ES-I3 (cell line): ENCODE measurements at regions not wholly inside any gene's neighbourhood (a gene's known extent, or its start where the extent isn't known, plus 50 kb on each side); places are given as distances from the start of the nearest gene placed in this dataset.
"Not testable (repeated sequence)": the region's sequence is repeated elsewhere in the genome, so short reads cannot be mapped to it uniquely, and the experiment has no call there.

Experiments used
- H3K36me3 ChIP-seq: 2 replicates; pipeline ENCODE4 v1.6.1; 2013; ENCODE audit warnings: mild to moderate bottlenecking, low read length, control low read depth, moderate library complexity; ENCODE audit not compliant: insufficient read depth
- H3K4me1 ChIP-seq: 2 replicates; pipeline ENCODE4 v1.6.1; 2013; ENCODE audit warnings: mild to moderate bottlenecking, control low read depth, low read length; ENCODE audit not compliant: insufficient read depth
- H3K9ac ChIP-seq: 2 replicates; pipeline ENCODE4 v1.6.1; 2013; ENCODE audit warnings: low read depth, mild to moderate bottlenecking, low read length, moderate library complexity
- H3K9me3 ChIP-seq: 2 replicates; pipeline ENCODE4 v1.6.1; 2013; ENCODE audit warnings: mild to moderate bottlenecking, low read length, moderate library complexity; ENCODE audit not compliant: control insufficient read depth, insufficient read depth

DNA sequence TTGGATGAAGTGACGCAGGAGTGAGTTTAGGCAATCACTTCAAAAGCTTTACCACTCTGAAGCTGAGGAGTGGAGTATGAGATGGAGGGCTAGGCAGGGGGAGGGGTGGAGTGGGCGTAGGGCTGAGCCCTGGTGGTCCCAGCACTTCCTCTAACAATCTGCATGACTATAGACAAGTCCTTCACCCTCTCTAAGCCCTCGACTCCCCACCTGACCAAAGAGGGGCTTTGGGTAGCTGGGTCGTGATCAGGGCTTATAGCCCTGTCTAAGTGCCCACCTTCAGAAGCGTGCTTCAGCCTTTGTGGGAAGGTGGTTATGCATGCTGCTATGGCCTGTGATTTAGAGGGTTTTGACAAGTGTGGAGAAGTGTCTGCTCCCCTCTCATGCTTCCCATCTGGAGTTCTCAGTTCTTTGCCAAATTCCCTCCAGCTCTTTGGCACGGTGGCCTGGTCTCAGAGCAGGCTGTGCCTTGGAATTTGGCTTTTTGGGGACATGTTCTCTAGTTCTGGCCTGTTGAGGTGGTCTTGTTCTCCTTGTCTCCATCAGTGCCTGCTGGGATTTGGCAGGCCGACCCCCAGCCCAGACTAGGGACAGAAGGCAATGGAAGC is 53.0 kb downstream of the ACTBL2 start:
- no peak overlapping the region for H3K9ac ChIP-seq
- no peaks in the 10 kb centered on the region for H3K36me3 ChIP-seq
- H3K9me3 ChIP-seq = no peaks in the 10 kb centered on the region
- H3K4me1 ChIP-seq = no peaks in the 10 kb centered on the region

DNA sequence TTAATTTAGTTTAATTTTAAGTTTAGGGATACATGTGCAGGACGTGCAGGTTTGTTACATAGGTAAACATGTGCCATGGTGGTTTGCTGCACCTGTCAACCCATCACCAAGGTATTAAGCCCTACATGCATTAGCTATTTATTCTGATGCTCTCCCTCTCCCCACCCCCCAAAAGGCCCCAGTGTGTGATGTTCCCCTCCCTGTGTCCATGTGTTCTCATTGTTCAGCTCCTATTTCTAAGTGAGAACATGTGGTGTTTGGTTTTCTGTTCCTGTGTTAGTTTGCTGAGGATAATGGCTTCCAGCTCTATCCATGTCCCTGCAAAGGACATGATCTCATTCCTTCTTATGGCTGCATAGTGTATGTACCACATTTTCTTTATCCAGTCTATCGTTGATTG is 53.6 kb downstream of the ACTBL2 start:
- not testable (repeated sequence) for H3K9me3 ChIP-seq, H3K36me3 ChIP-seq, H3K9ac ChIP-seq, H3K4me1 ChIP-seq

DNA sequence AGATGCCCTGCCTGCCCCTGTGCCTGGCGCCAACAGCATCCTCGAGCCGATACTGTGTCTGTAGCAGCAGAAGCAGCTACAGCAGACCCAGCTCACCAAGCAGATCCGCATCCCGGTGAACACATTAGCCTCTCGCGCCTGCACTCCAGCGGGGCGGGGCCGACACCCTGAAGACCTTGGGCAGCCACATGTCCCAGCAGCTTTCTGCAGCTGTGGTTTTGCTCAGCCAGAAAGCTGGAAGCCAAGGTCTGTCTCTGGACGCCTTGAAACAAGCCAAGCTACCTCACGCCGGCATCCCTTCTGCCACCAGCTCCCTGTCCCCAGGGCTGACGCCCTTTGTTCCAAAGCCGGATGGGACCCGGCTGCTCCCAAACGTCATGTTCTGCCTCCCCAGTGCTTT is 59.6 kb downstream of the ACTBL2 start:
- Histone ChIP-seq H3K9ac (no peak overlapping the region), H3K36me3 (no peaks in the 10 kb centered on the region), H3K4me1 (no peaks in the 10 kb centered on the region), H3K9me3 (no peaks in the 10 kb centered on the region)

DNA sequence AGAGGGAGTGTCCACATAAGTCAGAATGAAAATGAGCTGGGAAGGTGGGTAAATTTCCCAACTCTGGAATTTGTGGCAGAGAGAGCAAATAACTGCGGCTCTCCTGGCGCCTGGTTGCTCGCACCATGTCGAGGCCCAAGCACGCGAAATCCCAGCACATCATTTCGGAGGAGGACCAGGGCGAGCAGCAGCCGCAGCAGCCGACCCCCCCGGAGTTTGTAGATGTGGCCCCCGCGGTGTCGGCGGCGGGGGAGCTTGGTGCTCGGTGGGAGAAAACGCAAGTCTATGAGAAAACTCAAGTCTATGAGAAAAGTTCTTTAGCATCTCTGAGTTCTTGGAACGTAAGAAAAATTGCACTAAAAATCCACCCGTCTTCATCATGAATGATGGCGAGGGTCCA is 60.3 kb downstream of the ACTBL2 start:
- Histone ChIP-seq H3K36me3 (no peaks in the 10 kb centered on the region), H3K4me1 (no peaks in the 10 kb centered on the region), H3K9me3 (no peaks in the 10 kb centered on the region), H3K9ac (no peak overlapping the region)

DNA sequence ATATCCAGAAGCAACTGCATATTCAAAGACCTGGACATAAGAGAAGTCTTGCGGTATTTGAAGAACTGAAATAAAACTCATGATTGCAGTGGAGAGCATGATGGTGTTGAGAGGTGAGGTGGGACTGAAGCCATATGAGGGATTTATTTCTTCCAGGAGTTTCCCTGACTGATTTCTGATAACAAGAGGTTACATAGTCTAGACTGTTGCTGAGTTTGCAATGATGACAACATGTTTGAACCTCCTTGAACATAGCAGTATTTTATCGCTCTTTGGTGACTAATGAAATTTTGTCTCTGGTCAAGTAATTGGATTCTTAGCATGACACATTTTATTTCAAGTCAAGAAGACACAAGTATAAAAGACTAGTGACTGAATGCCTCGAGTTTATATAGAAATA is 61.8 kb downstream of the ACTBL2 start:
- H3K9ac ChIP-seq = no peak overlapping the region
- H3K9me3 ChIP-seq = no peaks in the 10 kb centered on the region
- 0 out of 2 replicates have a peak, but pooled peaks cover 4% of the 10 kb centered on the region for H3K4me1 ChIP-seq
- H3K36me3 ChIP-seq = no peaks in the 10 kb centered on the region

DNA sequence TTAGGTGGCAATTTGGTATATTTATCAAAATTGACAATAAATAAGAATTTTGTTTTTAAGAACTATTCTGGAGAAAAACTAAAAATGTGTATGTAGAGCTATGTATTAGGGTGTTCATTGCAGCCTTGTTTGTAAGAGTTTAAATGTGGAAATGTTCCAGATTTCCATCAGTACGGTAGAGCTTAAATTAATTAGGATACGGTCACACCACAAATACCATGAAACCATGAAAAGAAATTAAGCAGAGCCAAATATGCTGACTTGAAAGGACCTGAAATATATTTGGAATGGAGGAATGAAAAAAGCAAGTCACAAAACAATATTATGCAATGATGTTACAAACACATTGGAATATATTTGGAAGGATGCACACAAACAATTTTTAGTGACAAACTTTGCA is 64.6 kb downstream of the ACTBL2 start:
- no peaks in the 10 kb centered on the region for H3K36me3 ChIP-seq
- no peaks in the 10 kb centered on the region for H3K9me3 ChIP-seq
- no peak overlapping the region for H3K9ac ChIP-seq
- 0 out of 2 replicates have a peak, but pooled peaks cover 4% of the 10 kb centered on the region for H3K4me1 ChIP-seq

DNA sequence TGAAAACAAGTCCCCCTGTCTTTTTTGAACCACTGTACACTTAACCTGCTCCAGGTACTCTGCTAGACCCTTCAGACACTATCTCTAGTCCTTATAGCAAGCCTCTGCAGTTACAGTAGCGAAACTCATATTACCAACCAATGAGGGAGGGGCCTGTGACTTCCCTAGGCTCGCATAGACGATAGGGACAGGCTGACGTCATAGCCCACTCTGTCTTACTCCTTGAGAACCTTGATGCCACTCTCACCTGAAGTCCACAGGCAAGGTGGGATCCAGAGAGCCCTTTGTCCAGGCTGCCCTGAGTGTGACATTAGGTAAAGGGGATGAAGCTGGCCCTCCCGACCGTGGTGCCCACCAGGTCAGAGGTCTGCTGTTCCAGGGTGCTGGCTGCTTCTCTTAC is 65.3 kb downstream of the ACTBL2 start:
- H3K4me1 ChIP-seq = 0 out of 2 replicates have a peak, but pooled peaks cover 4% of the 10 kb centered on the region
- no peak overlapping the region for H3K9ac ChIP-seq
- H3K36me3 ChIP-seq = no peaks in the 10 kb centered on the region
- H3K9me3 ChIP-seq = no peaks in the 10 kb centered on the region

DNA sequence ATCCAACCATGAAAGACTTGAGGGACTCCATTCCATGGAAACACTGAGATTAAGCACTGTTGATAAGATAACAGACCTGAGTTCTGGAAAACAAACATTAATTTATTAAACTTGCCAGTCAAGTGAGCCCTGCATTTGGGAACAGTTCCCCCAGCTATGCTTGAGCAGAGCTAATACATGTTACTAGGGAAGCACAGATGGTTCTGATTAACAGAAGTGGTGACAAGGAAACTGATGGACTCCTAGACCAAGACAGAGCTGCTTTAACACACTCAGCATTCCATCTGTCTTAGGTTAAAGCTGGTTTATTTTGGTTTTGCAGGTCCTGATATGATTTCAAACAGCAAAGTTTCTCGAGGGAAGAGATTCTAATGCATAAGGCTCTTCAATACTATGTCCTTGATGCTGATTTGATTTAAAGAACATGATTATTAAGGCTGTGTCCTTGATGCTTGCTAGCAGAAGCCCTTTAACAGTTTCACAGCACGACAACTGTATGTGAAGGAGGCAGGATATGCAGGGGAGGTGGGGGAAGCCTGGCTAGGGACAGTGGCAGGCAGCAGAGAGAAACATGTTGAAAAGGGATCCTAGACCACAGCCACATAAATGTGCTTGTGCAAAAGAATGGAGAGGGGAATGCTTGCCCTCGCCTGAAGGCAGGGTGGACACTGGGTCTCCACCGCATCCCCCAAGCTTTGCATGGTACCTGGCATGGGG is 66.2 kb downstream of the ACTBL2 start:
- no peak overlapping the region for H3K9ac ChIP-seq
- no peaks in the 10 kb centered on the region for H3K9me3 ChIP-seq
- no peaks in the 10 kb centered on the region for H3K36me3 ChIP-seq
- 0 out of 2 replicates have a peak, but pooled peaks cover 4% of the 10 kb centered on the region for H3K4me1 ChIP-seq

DNA sequence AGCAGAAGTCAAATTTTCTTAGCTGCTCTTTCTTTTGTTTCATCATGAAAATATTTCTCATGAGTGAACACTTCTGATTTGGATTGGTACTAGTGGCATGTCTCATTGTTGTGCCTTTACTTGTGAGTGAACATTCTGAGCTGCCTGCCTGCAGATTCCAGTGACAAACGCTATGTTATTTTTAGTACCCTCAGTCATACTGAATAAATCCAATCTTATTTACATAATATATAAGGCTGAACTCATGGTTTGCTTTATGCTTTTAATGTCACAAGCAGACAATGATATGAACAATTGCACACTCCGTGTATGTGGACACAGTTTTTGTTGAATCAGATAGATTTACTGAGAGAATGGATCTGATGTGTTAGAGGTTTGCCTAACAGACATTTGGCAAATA is 67.8 kb downstream of the ACTBL2 start:
- no peaks in the 10 kb centered on the region for H3K36me3 ChIP-seq
- H3K4me1 ChIP-seq = 0 out of 2 replicates have a peak, but pooled peaks cover 4% of the 10 kb centered on the region
- no peak overlapping the region for H3K9ac ChIP-seq
- no peaks in the 10 kb centered on the region for H3K9me3 ChIP-seq

DNA sequence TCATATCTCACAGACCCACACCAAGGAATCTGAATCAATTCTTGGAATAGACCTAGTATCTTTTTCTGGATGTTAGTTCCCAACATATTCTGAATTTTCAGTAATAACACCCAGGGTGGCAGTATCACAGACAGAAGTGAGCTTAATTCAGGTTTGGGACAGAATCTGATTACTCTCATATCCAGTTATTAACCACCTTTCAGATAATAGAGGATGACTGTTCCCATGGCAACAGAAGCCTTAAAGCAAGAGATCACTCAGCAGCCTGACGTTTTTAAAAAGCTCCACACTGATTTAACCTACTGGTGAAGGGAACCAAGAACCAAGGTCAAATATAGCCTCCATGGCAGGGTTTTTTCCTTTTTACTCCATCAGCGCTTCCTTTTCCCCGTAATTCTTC is 68.4 kb downstream of the ACTBL2 start:
- H3K36me3 ChIP-seq = no peaks in the 10 kb centered on the region
- no peak overlapping the region for H3K9ac ChIP-seq
- 0 out of 2 replicates have a peak, but pooled peaks cover 4% of the 10 kb centered on the region for H3K4me1 ChIP-seq
- H3K9me3 ChIP-seq = no peaks in the 10 kb centered on the region

DNA sequence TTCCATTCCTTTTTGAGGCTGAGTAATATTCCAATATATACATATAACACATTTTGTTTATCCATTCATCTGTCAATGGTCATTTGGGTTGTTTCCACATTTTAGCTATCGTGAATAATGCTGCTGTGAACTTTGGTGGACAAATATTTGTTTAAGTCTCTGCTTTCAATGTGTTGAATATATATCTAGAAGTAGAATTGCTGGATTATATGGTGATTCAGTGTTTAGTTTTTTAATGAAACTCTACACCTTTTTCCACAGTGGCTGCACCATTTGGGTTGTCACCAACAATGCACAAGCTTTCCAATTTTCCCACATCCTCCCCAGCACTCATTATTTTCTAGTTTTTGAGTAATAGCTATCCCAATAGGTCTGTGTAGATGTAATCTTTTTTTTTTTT is 69.5 kb downstream of the ACTBL2 start:
- Histone ChIP-seq H3K36me3 (no peaks in the 10 kb centered on the region), H3K9ac (no peak overlapping the region), H3K9me3 (no peaks in the 10 kb centered on the region), H3K4me1 (0 out of 2 replicates have a peak, but pooled peaks cover 4% of the 10 kb centered on the region)

DNA sequence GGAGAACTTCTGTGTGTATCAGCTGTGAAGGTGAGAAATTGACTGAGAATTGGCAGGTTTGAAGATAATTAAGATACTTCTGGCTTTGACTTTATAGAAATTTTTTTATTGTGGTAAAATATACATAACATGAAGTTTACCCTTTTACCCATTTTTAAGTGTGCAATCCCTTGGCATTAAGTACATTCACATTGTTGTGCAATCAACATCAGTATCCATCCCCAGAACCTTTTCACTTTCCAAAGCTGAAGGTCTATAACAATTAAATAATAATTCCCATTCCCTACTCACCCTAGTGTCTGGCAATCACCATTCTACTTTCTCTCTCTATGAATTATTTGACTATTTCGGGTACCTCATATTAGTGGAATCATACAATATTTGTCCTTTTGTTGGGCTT is 69.9 kb downstream of the ACTBL2 start:
- 0 out of 2 replicates have a peak, but pooled peaks cover 4% of the 10 kb centered on the region for H3K4me1 ChIP-seq
- no peaks in the 10 kb centered on the region for H3K36me3 ChIP-seq
- no peaks in the 10 kb centered on the region for H3K9me3 ChIP-seq
- H3K9ac ChIP-seq = no peak overlapping the region

DNA sequence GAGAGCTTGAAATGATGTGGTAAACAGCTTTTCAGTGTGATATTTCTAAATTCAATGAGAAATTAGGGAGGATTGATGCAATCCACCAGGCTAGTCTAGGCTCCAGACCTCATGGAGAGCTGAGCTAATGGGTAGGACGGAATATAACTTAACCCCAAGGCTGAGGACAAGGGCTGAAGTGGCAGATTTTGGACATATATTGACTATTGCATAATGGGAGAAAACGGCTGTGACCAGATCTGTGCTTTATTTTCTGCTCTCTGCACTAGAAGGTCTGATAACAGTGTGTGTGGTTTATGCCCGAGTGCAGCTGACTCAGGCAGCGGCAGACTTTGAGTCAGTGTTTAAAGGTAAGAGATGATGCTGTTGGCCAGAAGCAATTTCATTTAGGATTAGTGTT is 70.6 kb downstream of the ACTBL2 start:
- Histone ChIP-seq H3K4me1 (0 out of 2 replicates have a peak, but pooled peaks cover 4% of the 10 kb centered on the region), H3K9me3 (no peaks in the 10 kb centered on the region), H3K36me3 (no peaks in the 10 kb centered on the region), H3K9ac (no peak overlapping the region)

DNA sequence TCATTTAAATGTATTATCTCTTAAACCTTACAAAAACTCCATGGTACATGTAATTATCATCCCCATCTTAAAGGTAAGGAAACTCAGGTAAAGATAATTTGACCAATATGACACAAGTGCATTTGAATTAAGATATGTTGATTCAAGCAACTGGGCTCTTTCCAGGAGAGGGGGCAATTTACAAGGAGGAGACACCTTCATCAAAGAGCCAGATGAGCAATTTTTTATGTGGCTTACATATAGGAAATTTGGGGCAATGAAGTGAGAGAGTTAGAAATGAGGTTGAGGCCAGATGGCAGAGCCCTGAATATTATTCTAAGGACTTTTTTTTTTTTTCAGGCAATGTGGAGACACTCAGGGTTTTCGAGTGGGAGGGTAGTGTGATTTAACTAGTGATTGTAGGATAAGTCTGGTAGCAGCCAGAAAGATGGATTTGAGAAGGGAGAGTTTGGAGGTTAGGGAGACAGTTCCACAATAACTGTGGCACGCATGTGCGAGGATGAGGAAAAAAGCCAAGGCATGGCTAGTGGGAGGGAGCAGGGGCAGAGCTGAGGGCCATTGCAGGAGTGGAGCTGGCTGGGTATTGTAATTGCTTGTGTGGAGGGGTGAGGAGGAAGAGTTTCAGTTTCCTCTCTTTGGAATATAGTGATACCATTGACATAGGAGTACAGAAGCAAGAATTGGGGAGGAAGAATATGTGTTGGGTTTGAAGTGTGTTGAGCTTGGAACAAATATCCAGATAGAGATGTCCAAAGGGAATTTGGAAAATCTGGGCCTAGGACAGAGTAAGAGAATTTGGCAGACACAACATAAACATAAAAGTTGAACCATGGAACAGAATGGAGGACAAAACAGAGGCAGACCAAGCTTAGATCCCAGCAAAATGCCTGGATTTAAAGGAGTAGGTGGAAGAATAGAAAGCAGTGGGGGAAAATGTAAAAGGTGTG is 72.0 kb downstream of the ACTBL2 start:
- Histone ChIP-seq H3K36me3 (no peaks in the 10 kb centered on the region), H3K9ac (no peak overlapping the region), H3K4me1 (no peaks in the 10 kb centered on the region), H3K9me3 (no peaks in the 10 kb centered on the region)
